ENCODE measurements at regions not wholly inside any gene's neighbourhood (a gene's known extent, or its start where the extent isn't known, plus 50 kb on each side); places are given as distances from the start of the nearest gene placed in this dataset.

GRCh38 chr17:68145088-68145487 lies 102.8 kb upstream of the AMZ2 start:
- no peak for TF ChIP-seq POLR2AphosphoS5 (IDR thresholded peaks at IDR 0.05)
- TF ChIP-seq CTCF (IDR thresholded peaks at IDR 0.05 in 8 of 11, conservative IDR thresholded peaks at IDR 0.05 in 3 of 11), result no peak
- no peak for TF ChIP-seq POLR2A (IDR thresholded peaks at IDR 0.05)

All from spleen (tissue), 7 donors.